MM.1S (cell line): ENCODE measurements at regions not wholly inside any gene's neighbourhood (a gene's known extent, or its start where the extent isn't known, plus 50 kb on each side); places are given as distances from the start of the nearest gene placed in this dataset.

Experiments
- DNase-seq: peaks from one replicate; pipeline ENCODE4 v3.0.0-alpha.2; 2015
- H2AFZ ChIP-seq: fragments of 300-600 bp; sonication (generic); 2 replicates; pipeline ENCODE4 v1.6.0; 2016; ENCODE audit warnings: antibody characterized with exemption, low read length
- H3F3A ChIP-seq: fragments of 300-600 bp; sonication (generic); 2 replicates; pipeline ENCODE4 v1.6.1; 2016; ENCODE audit warnings: mild to moderate bottlenecking, antibody characterized with exemption, low read length, moderate library complexity, mixed read lengths; ENCODE audit not compliant: insufficient read depth
- H3K27ac ChIP-seq: fragments of 300-600 bp; sonication (generic); 2 replicates; pipeline ENCODE4 v1.5.1; 2016; ENCODE audit warnings: mild to moderate bottlenecking, low read length
- H3K27me3 ChIP-seq: fragments of 300-600 bp; sonication (generic); replicated peaks from 2 replicates; pipeline ENCODE4 v1.6.0; 2016; ENCODE audit warnings: low read length; ENCODE audit not compliant: insufficient read depth
- H3K36me3 ChIP-seq: fragments of 300-600 bp; sonication (generic); replicated peaks from 2 replicates; pipeline ENCODE4 v1.6.1; 2016; ENCODE audit warnings: mild to moderate bottlenecking, low read length, mixed read lengths; ENCODE audit not compliant: insufficient read depth
- H3K4me1 ChIP-seq: fragments of 300-600 bp; sonication (generic); 2 replicates; pipeline ENCODE4 v1.6.1; 2016; ENCODE audit warnings: low read length, mixed read lengths
- H3K4me2 ChIP-seq: fragments of 300-600 bp; sonication (generic); 2 replicates; pipeline ENCODE4 v1.6.0; 2016; ENCODE audit warnings: low read depth, low read length
- H3K4me3 ChIP-seq: fragments of 300-600 bp; sonication (generic); 2 replicates; pipeline ENCODE4 v1.5.1; 2016; ENCODE audit warnings: low read length, mixed read lengths
- H3K79me2 ChIP-seq: fragments of 300-600 bp; sonication (generic); 2 replicates; pipeline ENCODE4 v1.6.1; 2016; ENCODE audit warnings: mixed run types, low read length, mixed read lengths
- H3K9ac ChIP-seq: fragments of 300-600 bp; sonication (generic); 2 replicates; pipeline ENCODE4 v1.6.1; 2016; ENCODE audit warnings: low read length, mixed read lengths
- H3K9me2 ChIP-seq: fragments of 300-600 bp; sonication (generic); replicated peaks from 2 replicates; pipeline ENCODE4 v1.6.1; 2016; ENCODE audit warnings: mild to moderate bottlenecking, low read length, mixed read lengths; ENCODE audit not compliant: insufficient read depth
- H3K9me3 ChIP-seq: fragments of 300-600 bp; sonication (generic); replicated peaks from 2 replicates; pipeline ENCODE4 v1.6.1; 2016; ENCODE audit warnings: mild to moderate bottlenecking, low read length, mixed read lengths; ENCODE audit not compliant: insufficient read depth
- H4K20me1 ChIP-seq: fragments of 300-600 bp; sonication (generic); 2 replicates; pipeline ENCODE4 v1.6.1; 2016; ENCODE audit warnings: mild to moderate bottlenecking, low read length, moderate library complexity, mixed read lengths; ENCODE audit not compliant: insufficient read depth
- CTCF ChIP-seq: fragments of 300-600 bp; sonication (generic); IDR thresholded peaks from 2 replicates; pipeline ENCODE4 v1.5.1; 2016; ENCODE audit warnings: antibody characterized with exemption, low read length, mixed read lengths
- EZH2 ChIP-seq: fragments of 300-600 bp; sonication (generic); optimal IDR thresholded peaks from 2 replicates; pipeline ENCODE3; 2017; ENCODE audit warnings: low read depth, mild to moderate bottlenecking, antibody characterized with exemption, low read length, mixed read lengths
- EZH2phosphoT487 ChIP-seq: fragments of 300-600 bp; sonication (generic); IDR thresholded peaks from 2 replicates; pipeline ENCODE4 v1.6.1; 2018; ENCODE audit warnings: antibody characterized with exemption, low read length

DNA sequence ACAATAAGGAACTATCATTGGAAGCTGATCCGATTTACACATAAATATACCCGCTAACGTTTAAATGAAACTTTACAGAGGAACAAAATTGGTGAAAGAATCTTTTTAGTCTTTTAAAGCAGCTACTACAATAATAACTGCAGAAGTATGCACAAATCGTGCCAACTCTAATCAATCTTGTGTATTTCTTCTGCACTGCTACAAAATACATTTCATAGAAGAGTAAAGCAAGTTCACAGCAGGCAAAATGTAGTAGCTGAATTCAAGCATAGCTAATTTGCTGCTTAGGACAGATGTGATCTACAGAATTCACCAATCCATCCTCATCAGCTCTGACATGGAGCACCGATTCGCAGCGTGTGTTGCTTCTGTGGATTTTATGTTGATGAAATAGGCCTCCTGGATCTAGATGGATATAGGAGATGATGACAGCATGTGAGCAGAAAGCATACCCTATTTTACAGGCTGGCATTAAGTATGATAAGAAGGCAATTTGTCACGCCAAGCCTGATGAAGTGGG lies 367.3 kb upstream of the FGF13 start:
- H3K4me3 ChIP-seq: no peak overlapping the region
- no peaks in the 10 kb centered on the region for H3K36me3 ChIP-seq
- H3K9me3 ChIP-seq: no peaks in the 10 kb centered on the region
- no peaks in the 10 kb centered on the region for H3K27me3 ChIP-seq
- no peaks in the 10 kb centered on the region for H4K20me1 ChIP-seq
- DNase-seq: no peak
- H3K27ac ChIP-seq: no peak overlapping the region
- H3K9ac ChIP-seq: no peak overlapping the region
- TF ChIP-seq EZH2: no peak
- TF ChIP-seq CTCF: no peak
- no peak for TF ChIP-seq EZH2phosphoT487
- no peaks in the 10 kb centered on the region for H3K9me2 ChIP-seq
- no peak overlapping the region for H3K4me2 ChIP-seq
- H3K4me1 ChIP-seq: no peaks in the 10 kb centered on the region
- no peaks in the 10 kb centered on the region for H3F3A ChIP-seq
- H3K79me2 ChIP-seq: no peaks in the 10 kb centered on the region
- no peak overlapping the region for H2AFZ ChIP-seq

DNA sequence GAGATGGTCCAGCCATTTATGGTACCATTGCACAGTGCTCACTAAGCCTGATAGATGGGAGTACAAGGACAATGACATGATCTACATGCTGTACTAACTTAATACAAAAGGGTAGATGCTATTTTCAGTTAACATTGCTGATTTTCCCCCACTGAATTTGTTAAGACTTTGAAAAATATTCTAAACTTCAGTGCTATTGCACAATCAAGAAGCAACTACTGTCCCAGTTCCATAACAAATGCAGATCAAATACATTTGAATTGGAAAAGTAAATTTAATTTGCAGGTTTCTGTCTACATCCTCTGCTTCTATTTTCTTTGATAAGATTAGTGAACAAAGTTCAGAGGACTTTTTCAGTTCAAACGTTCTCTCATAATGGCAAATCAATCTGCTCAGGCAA lies 366.8 kb upstream of the FGF13 start:
- H2AFZ ChIP-seq: no peak overlapping the region
- no peak overlapping the region for H3K27ac ChIP-seq
- H3K4me3 ChIP-seq: no peak overlapping the region
- no peaks in the 10 kb centered on the region for H4K20me1 ChIP-seq
- H3K79me2 ChIP-seq: no peaks in the 10 kb centered on the region
- no peak overlapping the region for H3K4me2 ChIP-seq
- no peaks in the 10 kb centered on the region for H3K9me2 ChIP-seq
- no peak for TF ChIP-seq EZH2
- TF ChIP-seq CTCF: no peak
- no peak for TF ChIP-seq EZH2phosphoT487
- H3K36me3 ChIP-seq: no peaks in the 10 kb centered on the region
- no peaks in the 10 kb centered on the region for H3K4me1 ChIP-seq
- no peaks in the 10 kb centered on the region for H3F3A ChIP-seq
- H3K9ac ChIP-seq: no peak overlapping the region
- DNase-seq: no peak
- no peaks in the 10 kb centered on the region for H3K9me3 ChIP-seq
- H3K27me3 ChIP-seq: no peaks in the 10 kb centered on the region

DNA sequence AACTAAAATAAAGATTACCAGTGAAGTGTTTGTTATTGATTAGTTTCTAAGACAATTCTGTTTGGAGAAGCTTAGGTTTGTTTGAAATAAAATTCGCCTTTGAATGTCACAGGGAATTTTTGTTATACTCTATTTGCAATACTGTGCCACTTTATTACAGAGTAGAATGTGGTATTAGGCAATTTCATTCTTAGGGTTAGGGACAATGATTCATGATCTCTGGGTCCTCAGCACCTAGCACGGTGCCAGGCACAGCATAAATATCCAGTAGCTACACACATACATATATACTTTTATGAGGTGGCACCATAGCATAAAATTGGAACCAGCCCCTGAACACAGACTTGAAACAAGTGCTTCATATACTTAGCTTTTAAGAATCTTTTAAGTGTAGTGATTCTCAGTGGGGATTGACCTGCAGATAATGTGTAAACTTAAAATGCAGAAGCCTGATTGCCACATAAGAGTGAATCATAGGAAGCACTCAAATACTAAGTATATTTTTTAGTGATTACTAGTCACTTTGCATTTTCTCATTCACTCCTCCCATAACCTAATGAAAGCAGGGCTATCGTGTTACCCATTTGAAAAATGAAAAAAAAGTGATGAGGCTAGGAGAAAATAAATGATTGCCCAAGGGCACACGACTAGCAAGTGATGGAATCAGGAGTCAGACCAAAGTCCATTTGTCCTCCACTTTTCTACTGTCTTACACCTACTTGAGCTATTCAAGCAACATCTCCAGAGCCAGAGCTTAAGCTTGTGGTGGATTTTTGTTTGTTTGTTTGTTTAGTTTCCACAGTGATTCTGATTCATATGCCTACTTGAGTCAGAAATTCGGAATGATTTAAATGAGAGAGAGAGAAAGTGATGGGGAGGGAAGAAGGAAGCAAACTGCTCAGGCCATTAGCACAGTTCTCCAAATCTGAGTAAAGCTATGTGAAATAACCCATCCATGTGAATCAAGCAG lies 366.0 kb upstream of the FGF13 start:
- Histone ChIP-seq H3K27me3 (no peaks in the 10 kb centered on the region), H3K36me3 (no peaks in the 10 kb centered on the region), H3F3A (no peaks in the 10 kb centered on the region), H3K9me2 (no peaks in the 10 kb centered on the region), H3K4me3 (no peak overlapping the region), H3K9me3 (no peaks in the 10 kb centered on the region), H2AFZ (no peak overlapping the region), H3K27ac (no peak overlapping the region), H3K4me1 (no peaks in the 10 kb centered on the region), H3K4me2 (no peak overlapping the region), H3K9ac (no peak overlapping the region), H3K79me2 (no peaks in the 10 kb centered on the region), H4K20me1 (no peaks in the 10 kb centered on the region)
- no peak for TF ChIP-seq CTCF
- no peak for TF ChIP-seq EZH2
- TF ChIP-seq EZH2phosphoT487: no peak
- no peak for DNase-seq
